GM18498 (cell line): ENCODE measurements at regions not wholly inside any gene's neighbourhood (a gene's known extent, or its start where the extent isn't known, plus 50 kb on each side); places are given as distances from the start of the nearest gene placed in this dataset.
"Not testable (repeated sequence)": the region's sequence is repeated elsewhere in the genome, so short reads cannot be mapped to it uniquely, and the experiment has no call there.

Experiments used
- ATAC-seq: cut with Tn5 transposase; IDR thresholded peaks from one replicate; pipeline ENCODE4 v1.9.1; 2021; ENCODE audit warnings: mild to moderate bottlenecking, moderate library complexity; ENCODE audit not compliant: unreplicated experiment

GRCh38 chr14:96683562-96684289 is 113.5 kb upstream of the VRK1 start:
- no peak for ATAC-seq

DNA sequence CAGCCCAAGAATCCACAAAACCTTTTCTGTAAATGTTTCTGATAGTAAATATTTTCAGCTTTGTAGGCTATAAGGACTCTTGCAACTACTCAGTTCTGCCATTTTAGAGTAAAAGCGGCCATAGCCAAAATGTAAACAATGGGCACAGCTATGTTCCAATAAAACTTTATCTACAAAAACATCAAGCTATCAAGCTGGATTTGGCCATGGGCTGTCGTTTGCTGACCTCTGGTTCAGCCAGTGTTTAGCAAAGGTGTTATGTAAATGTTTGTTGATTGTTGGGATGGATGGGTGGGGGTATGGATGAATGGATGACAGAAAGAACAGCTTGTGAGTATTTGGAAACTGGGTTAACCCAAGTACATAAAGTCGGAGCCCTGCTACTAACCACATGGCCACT is 111.1 kb upstream of the VRK1 start:
- no peak for ATAC-seq

GRCh38 chr14:96688629-96689028 is 108.6 kb upstream of the VRK1 start:
- no peak for ATAC-seq

DNA sequence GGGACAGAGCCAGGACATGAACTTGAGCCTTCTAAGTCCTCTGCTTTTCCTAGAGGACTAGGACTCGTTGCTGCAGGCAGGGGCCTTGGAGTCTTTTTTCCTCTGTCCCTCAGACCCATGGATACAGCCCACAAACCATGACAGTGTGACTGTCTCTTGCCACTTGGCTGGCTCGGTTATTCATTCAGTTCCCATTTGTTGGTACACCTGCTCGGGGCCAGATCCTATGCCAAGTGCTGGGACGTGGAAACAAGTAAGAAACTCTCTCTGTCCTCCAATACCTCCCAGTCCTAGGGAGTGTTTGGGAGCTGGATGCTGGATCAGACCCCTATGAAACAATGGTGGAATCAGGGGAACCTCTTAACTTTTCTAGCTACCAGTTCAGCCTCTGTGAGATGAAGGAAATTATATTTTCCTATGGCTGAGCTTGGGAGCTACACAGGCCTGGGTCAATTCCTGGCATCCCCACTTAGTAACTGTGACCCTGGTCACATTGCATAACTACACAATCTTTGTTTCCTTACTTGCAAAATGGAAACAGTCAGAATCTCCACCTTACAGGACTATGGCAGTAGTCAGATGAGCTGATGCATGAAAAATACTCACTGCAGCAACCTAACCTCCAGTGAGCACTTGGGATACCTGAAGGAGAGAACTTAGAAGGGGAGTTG is 106.3 kb upstream of the VRK1 start:
- no peak for ATAC-seq

DNA sequence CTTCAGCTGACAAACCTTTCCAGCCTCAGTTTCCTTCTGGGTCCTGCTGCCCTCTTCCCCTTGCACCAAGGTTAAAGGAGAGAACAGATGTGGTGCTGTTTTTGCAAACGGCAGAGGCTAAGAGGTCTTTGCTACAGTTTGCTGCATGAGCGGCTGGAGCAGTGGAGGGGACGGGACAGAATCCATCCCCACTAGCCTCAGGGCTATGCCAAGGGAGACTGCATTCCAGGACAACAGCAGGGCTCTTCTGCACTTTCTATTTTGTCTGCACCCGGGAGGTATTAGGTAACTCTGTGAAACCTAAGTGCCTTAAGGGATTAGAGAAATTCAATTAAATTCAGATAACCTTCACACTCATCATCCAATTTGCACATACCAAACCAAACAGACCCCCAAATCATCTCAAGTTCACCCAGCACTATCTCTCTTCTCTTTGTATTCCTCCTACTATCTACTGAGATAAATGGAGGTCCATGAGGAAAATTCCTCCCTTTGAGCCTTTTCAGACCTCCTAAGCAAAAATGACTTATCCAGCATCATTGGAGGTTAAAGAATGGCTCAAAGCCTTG is 103.8 kb upstream of the VRK1 start:
- no peak for ATAC-seq

GRCh38 chr14:96693987-96694386 is 103.2 kb upstream of the VRK1 start:
- ATAC-seq: no peak

DNA sequence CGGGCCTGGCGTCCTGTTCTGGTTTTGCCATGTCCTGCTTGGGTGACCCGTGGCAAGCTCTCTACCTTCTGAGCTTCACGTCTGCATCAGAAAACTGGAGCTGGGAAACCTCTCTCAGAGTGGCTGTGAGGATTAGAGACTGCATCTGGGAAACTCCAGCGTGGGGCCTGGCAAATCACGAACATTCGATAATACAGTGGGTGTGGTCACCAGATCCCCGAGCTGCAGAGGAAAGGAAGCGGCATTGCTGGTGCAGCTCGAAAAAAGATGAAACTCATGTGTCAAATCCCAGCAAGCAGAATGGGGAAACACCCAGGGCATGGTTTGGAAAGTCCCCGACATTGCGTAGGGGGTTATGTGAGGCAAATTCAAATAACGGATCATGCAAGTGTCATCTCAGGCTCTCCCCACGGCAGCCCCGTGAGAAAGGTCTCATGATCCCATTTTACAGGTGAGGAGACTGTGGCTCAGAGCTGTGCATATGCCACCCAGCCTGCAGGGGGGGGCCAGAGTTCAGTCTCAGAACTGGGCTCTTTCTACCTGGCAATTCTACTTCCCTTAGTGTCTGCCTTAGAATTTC is 98.1 kb upstream of the VRK1 start:
- no peak for ATAC-seq

DNA sequence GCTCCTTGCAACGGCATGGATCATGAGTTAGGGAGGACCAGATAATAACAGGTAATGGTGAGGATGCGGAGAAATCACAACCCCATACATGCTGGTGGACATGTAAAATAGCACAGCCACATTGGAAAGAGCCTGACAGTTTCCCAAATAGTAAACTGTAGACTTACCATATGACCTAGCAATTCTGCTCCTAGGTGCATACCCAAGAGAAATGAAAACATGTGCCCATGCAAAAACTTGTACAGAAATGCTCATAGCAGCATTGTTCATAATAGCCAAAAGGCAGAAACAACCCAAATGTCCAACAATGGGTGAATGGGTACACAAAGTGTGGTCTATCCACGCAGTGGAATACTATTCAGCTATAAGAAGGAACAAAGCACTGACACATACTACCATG is 97.5 kb upstream of the VRK1 start:
- ATAC-seq: no peak

DNA sequence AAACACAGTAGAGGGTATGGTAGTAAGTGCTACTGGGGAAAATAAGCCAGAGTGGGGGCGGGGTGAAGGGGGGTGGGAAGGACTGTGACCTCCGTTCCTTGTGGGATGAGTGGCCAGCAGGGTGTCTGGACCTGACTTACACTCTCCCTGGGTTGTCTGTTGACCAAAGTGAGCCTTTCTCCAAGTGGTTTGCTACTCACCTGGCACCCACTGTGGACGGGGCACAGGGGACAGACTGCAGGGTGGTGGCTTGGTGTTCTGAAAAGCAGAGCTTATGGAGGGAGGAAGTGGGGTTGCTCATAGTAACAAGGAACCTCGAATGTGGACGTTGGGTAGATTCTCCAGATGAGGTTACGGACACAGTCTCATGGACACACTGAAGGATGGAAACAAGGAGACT is 94.4 kb upstream of the VRK1 start:
- no peak for ATAC-seq

DNA sequence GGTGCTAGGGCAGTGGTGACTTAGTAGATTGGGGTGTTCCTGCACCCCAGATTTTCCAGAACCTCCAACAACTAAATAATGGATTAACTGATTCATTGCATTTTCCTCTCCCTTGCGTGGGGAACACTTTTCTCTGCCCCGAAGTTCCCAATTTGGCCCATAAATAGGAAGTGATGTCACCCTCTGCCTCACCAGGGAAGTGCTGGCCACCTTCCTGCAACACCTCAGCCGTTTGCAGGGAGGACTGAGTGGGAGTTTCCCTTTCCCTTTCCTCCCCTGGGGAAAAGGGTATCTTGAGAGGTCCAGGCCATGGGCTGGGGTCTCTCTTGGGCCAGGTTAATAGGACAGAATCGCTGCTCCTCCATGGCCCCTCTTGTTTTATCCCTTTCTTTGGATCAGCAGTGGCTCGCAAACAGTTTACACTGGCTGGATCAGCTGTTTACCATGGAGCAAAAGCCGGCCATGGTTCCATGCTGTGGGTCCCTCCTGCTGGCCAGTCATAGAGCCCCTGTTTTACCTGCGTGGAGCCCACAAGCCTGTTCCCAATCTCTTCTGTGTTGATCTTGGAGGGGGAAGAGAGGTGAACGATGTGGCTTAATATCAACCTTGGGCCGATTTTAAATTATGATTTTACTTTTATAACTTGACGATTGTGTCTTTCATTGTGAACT is 91.6 kb upstream of the VRK1 start:
- no peak for ATAC-seq

DNA sequence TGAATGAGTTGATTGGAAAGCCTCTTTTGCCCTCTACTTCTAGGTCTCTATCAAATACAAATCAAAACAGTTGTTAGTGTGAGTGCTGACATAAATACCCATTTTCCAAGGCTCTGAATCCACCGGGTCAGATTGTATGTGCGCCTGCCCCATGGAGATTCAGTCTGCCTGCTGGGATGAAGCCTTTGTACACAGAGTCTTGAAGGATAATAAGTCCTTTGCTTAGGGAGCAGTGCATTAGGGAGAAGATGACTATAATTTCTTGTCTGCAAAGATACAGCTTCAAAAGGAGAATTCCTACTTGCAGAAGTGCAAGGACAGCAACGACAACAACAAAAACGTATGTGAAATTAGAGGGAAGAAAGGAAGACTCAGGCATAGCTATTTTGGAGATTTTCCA is 90.3 kb upstream of the VRK1 start:
- no peak for ATAC-seq

GRCh38 chr14:96710060-96710666 is 87.0 kb upstream of the VRK1 start:
- ATAC-seq: peak; percentile 64

DNA sequence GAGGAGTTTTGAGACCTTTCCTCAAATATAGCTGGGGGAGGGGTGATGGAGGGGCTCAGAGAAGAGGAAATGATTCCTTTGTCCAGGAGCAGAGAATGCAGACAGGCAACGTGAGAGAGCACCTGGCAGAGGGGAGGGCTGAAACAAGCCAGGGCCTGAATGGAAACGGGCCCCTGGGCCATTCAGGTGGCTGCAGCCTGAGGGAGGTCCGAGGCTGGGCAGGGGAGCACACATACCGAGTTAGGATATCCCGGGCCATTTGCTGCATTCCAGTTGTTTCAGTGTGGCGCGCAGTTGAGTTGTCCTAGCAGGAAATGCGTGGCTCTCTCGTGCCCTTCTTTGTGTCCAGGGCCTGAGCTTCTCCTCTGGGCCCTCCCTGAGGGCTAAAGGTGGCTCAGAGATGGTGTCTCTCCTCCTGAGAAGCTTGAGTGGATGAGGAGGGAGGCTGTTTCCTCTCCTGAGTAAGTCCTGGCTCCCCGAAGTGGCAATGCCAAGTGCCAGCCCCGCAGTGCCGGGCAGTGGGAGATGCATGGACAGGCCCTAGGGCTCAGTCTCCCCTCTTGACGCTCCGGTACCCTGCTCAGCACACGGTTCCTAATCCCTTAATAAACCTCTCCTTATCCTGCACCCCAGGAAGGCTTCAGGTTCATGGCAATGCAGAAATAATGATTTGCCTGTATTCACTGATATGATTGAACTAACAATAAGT is 85.5 kb upstream of the VRK1 start:
- no peak for ATAC-seq

DNA sequence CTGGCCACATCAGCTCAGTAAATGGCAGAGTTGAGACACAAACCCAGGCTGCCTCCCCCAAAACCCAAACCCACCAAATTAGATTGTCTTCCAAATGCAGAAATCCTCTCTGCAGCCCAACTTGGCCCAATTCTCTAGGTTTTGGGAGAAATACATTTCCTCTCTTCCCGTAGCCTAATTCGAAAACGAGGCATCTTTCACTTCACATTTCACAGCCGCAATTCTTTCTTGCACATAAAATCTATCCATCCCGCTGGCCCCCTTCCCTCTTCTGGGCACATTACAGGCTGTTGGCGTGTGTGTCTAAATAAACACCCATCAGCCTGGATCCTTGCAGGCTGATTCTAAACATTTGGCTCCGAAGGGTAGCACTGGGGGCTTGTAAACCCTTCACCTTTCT is 83.8 kb upstream of the VRK1 start:
- no peak for ATAC-seq

DNA sequence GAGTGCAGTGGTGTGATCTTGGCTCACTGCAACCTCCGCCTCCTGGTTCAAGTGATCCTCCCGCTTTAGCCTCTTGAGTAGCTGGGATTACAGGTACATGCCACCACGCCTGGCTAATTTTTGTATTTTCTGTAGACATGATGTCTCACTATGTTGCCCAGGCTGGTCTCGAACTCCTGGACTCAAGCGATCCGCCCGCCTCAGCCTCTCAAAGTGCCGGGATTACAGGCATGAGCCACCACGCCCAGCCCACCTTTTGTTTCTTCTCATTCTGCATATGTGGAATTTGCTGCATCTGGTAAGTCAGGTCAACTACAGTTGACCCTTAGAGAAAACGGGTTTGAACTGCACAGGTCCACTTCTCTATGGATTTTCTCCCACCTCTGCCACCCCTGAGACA is 82.6 kb upstream of the VRK1 start:
- not testable (repeated sequence) for ATAC-seq

DNA sequence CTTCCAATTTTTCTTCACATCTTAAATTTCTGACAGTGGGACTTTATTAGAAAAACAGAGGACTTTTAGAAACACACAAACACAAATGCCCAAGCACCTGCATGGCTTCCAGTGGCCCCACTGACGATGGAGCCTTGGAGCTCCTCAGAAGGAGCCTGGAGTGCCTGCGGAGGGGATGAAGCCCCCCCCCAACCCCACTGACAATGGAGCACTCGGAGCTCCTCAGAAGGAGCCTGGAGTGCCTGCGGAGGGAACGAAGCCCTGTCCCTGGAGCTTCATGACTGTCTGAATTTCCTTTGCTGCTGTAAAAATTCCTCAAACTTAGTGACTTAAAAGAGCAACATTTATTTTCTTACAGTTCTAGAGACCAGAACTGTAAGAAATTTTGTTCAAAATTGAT is 80.1 kb upstream of the VRK1 start:
- no peak for ATAC-seq

DNA sequence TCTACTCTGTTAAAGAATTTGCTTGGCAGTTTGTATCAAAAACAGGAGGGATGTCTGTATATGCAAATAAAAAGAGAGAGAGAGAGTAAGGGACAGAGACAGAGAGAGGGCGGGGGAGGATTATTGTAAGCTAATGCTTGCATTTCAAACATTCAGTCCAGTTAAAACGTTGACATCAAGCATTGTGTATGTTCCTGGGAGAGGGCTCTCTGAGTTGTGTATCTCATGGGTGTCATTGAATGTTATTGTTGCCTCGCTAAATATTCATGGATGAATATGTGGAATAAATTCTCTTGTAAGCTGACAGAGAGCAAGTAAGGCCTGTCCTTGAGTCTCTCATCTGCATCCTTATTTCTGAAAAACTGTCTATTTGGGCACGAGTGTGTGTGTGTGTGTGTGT is 78.8 kb upstream of the VRK1 start:
- ATAC-seq: no peak

- not testable (repeated sequence) for ATAC-seq
Observed at GRCh38 chr14:96720702-96721101, 76.5 kb upstream of the VRK1 start.

GRCh38 chr14:96722736-96723135 is 74.4 kb upstream of the VRK1 start:
- no peak for ATAC-seq

DNA sequence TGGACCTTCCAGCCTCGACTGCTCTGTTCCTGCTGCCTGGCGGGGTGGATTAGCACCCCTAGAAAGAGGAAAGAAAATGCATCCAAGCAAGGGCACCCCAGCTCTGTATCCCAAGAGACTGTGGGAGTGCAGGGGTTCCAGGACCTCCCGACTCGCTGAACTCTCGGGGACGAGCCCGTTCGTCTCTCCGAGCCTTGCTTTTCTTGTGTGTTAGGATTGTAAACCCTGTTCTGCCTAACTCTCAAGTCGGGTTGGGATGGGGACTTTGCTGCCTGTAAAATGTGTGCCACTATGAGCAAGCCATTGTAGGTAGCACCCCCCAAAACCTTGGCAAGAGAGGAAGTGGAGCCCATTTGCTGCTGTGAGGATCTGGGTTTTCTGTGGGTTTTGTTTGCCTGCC is 73.2 kb upstream of the VRK1 start:
- ATAC-seq: no peak

DNA sequence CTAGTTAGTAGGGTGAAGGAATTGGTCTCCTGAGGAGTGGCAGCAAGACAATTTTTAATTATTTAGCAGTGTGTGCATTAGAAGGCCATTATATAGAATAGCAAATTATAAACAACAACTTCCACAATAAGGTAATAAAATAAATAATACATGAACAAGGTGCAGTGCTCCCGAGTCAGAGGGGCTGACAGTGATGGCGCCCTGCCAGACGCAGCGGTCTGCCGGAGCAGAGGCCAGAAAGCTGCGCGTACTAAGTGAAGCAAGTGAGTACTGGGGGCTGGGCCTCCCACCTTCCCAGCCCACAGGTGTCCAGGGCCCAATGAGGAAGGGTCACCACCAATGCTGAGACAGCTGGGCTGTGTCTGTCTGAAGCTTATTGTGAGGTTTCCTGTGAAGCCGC is 72.0 kb upstream of the VRK1 start:
- ATAC-seq: no peak
